GM18508 (cell line): ENCODE measurements at regions not wholly inside any gene's neighbourhood (a gene's known extent, or its start where the extent isn't known, plus 50 kb on each side); places are given as distances from the start of the nearest gene placed in this dataset.

ENCODE experiments used
- ATAC-seq: cut with Tn5 transposase; IDR thresholded peaks from one replicate; pipeline ENCODE4 v1.9.1; 2021; ENCODE audit warnings: moderate number of reproducible peaks; ENCODE audit not compliant: insufficient read depth, unreplicated experiment

GRCh38 chr12:34188974-34189373 lies 166.7 kb downstream of the ALG10 start:
- no peak for ATAC-seq

GRCh38 chr12:34190054-34190453 lies 167.8 kb downstream of the ALG10 start:
- no peak for ATAC-seq

- ATAC-seq, result no peak
These were observed 176.6 kb downstream of the ALG10 start for GRCh38 chr12:34198924-34199323.

GRCh38 chr12:34203866-34204620 lies 181.7 kb downstream of the ALG10 start:
- no peak for ATAC-seq

- ATAC-seq, result no peak
These were observed 182.6 kb downstream of the ALG10 start for GRCh38 chr12:34204830-34205285.

- no peak for ATAC-seq
These were observed 183.1 kb downstream of the ALG10 start for GRCh38 chr12:34205401-34205800.

GRCh38 chr12:34206061-34206785 lies 183.9 kb downstream of the ALG10 start:
- ATAC-seq, result no peak

- ATAC-seq, result no peak
These were observed 185.6 kb downstream of the ALG10 start for GRCh38 chr12:34207858-34208257.

- ATAC-seq, result no peak
These were observed 186.3 kb downstream of the ALG10 start for GRCh38 chr12:34208331-34209258.

GRCh38 chr12:34209259-34209835 lies 187.1 kb downstream of the ALG10 start:
- ATAC-seq, result no peak

GRCh38 chr12:34210183-34210582 lies 187.9 kb downstream of the ALG10 start:
- ATAC-seq, result no peak

- no peak for ATAC-seq
These were observed 188.6 kb downstream of the ALG10 start for GRCh38 chr12:34210689-34211530.

- no peak for ATAC-seq
These were observed 190.4 kb downstream of the ALG10 start for GRCh38 chr12:34212651-34213050.

- no peak for ATAC-seq
These were observed 191.7 kb downstream of the ALG10 start for GRCh38 chr12:34214011-34214410.

- no peak for ATAC-seq
These were observed 193.1 kb downstream of the ALG10 start for GRCh38 chr12:34215213-34215892.

GRCh38 chr12:34215893-34216285 lies 193.6 kb downstream of the ALG10 start:
- ATAC-seq, result no peak

GRCh38 chr12:34217660-34218059 lies 195.4 kb downstream of the ALG10 start:
- no peak for ATAC-seq

- peak; percentile 75 for ATAC-seq
These were observed 196.1 kb downstream of the ALG10 start for GRCh38 chr12:34218193-34219045.
